GM21526 (cell line): ENCODE measurements at regions not wholly inside any gene's neighbourhood (a gene's known extent, or its start where the extent isn't known, plus 50 kb on each side); places are given as distances from the start of the nearest gene placed in this dataset.

Source experiments
- ATAC-seq: cut with Tn5 transposase; IDR thresholded peaks from one replicate; pipeline ENCODE4 v1.9.1; 2021; ENCODE audit warnings: moderate library complexity; ENCODE audit not compliant: unreplicated experiment, low FRiP score

GRCh38 chr2:37587817-37588216 is 83.6 kb downstream of the CDC42EP3 start:
- ATAC-seq: no peak

- ATAC-seq: no peak
These were observed 83.1 kb downstream of the CDC42EP3 start for GRCh38 chr2:37588316-37588777.

GRCh38 chr2:37589298-37589697 is 82.1 kb downstream of the CDC42EP3 start:
- no peak for ATAC-seq

GRCh38 chr2:37590119-37590571 is 81.3 kb downstream of the CDC42EP3 start:
- ATAC-seq: no peak
